ENCODE measurements at regions not wholly inside any gene's neighbourhood (a gene's known extent, or its start where the extent isn't known, plus 50 kb on each side); places are given as distances from the start of the nearest gene placed in this dataset.

- no peak overlapping the region for H3K27ac ChIP-seq
Observed at GRCh38 chr18:41324020-41324791, 630.8 kb upstream of the PIK3C3 start.

GRCh38 chr18:41323044-41323443, 632.0 kb upstream of the PIK3C3 start:
- no peak for TF ChIP-seq POLR2A (IDR thresholded peaks at IDR 0.05)
- Histone ChIP-seq H3K27me3 (no peaks in the 10 kb centered on the region), H3K4me1 (no peaks in the 10 kb centered on the region), H3K9me3 (no peaks in the 10 kb centered on the region), H3K36me3 (no peaks in the 10 kb centered on the region), H3K4me3 (no peak overlapping the region), H3K27ac (no peak overlapping the region)
- no peak for DNase-seq (ENCODE audit: low spot score in 2 of 2)

More at GRCh38 chr18:41324020-41324791, 630.8 kb upstream of the PIK3C3 start:
- H3K4me3 ChIP-seq: no peak overlapping the region
- no peaks in the 10 kb centered on the region for H3K27me3 ChIP-seq
- DNase-seq (ENCODE audit: low spot score in 2 of 2): no peak
- 76% methylated on average over 2 of the region's 2 CpGs for WGBS
- no peaks in the 10 kb centered on the region for H3K4me1 ChIP-seq
- H3K36me3 ChIP-seq: no peaks in the 10 kb centered on the region
- no peaks in the 10 kb centered on the region for H3K9me3 ChIP-seq
- TF ChIP-seq POLR2AphosphoS5 (IDR thresholded peaks at IDR 0.05): no peak
- no peak for TF ChIP-seq CTCF (IDR thresholded peaks at IDR 0.05)
- TF ChIP-seq POLR2A (IDR thresholded peaks at IDR 0.05): no peak
- TF ChIP-seq EP300 (IDR thresholded peaks at IDR 0.05): no peak

DNA sequence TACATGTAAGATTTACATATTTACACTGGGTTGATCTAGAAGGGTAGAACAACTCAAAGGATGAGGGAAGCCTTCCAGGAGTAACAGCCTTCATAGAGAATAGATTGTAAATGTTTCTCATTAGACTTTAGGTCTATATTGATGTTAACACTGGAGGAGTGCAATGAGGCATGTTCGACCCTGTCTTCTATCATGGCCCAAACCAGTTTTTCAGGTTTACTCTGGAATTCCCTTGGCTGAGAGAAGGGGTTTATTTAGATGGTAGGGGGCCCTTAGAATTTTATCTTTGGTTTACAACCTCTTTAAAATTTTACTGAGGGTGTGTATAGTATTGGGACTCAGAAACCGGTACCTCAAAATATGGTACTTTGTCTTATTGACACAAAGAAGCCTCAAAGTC, 634.9 kb upstream of the PIK3C3 start:
- no peak overlapping the region for H3K4me3 ChIP-seq
- no peak for DNase-seq (ENCODE audit: low spot score in 2 of 2)
- H3K9me3 ChIP-seq: no peaks in the 10 kb centered on the region
- TF ChIP-seq EP300 (IDR thresholded peaks at IDR 0.05) (no peak), CTCF (IDR thresholded peaks at IDR 0.05) (no peak), POLR2A (IDR thresholded peaks at IDR 0.05) (no peak), POLR2AphosphoS5 (IDR thresholded peaks at IDR 0.05) (no peak)
- H3K4me1 ChIP-seq: no peaks in the 10 kb centered on the region
- 46% methylated on average over 2 of the region's 2 CpGs for WGBS
- H3K27me3 ChIP-seq: no peaks in the 10 kb centered on the region
- no peaks in the 10 kb centered on the region for H3K36me3 ChIP-seq
- H3K27ac ChIP-seq: no peak overlapping the region

DNA sequence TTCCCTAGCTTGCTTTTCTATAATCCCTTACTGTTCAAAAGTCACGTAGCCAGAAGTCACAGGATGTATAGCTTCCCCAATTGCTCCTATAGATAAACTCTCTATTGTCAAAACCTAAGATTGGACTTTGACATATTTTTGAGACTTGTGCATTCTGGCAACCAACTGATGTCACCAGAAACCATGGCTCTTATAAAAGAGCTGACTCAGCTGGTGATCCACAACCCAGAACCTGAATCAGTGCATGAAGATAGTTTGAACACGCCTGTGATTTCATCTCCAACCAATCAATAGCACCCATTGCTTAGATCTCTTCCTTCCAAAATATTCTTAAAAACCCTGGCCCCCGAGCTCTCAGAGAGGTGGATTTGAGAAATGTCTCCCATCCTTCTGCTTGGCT, 639.9 kb upstream of the PIK3C3 start:
- H3K27me3 ChIP-seq: no peaks in the 10 kb centered on the region
- DNase-seq (ENCODE audit: low spot score in 2 of 2): no peak
- no peak overlapping the region for H3K27ac ChIP-seq
- no peaks in the 10 kb centered on the region for H3K36me3 ChIP-seq
- 71% methylated on average over 3 of the region's 3 CpGs for WGBS
- no peak for TF ChIP-seq POLR2AphosphoS5 (IDR thresholded peaks at IDR 0.05)
- no peak for TF ChIP-seq POLR2A (IDR thresholded peaks at IDR 0.05)
- TF ChIP-seq EP300 (IDR thresholded peaks at IDR 0.05): no peak
- TF ChIP-seq CTCF (IDR thresholded peaks at IDR 0.05): no peak
- H3K9me3 ChIP-seq: no peaks in the 10 kb centered on the region
- no peaks in the 10 kb centered on the region for H3K4me1 ChIP-seq
- H3K4me3 ChIP-seq: no peak overlapping the region

DNA sequence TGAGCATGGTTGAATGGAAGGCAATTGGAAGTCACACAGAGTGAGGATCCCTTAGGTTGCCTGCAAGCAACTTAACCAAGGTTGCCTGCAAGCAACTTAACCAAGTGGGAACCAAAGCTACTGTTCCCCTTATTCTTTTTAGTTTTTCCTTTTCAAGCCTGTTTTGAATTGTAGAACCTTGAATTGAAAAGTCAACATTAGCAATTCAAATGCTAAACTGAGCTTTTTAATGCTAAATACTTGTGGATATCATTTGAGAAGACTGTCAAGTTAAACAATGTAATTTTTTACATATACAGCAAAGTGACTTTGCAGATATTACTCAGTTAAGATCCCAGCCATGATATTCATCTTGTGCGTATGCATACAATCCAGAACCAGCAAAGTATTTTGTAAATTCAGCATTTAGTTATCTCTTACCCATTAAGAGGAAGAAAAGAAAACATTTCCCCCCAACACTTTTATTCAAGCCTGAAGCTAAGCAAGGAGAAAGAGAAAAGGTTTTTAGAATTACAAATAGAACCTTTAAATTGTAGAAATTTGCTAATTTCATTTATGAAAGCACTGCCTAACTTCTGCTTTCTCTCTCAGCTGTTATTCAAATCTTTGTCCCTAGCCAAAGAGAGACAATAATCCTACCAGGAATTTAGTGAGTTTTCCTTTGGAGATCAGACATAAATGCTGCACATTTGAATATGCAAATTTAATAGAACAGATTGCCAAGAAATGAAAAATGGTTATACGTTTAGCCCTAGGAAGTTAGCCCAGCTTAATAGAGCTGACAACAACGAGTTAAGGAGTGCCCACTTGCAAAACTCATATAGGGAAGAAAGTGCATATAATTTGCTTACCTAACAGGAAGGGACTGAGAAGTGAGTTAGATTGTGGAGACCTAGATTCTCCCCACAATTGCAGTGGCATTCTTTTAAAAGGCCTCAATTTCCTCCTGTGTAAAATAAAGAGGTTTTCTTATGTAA, 643.2 kb upstream of the PIK3C3 start:
- no peaks in the 10 kb centered on the region for H3K9me3 ChIP-seq
- H3K4me1 ChIP-seq: no peaks in the 10 kb centered on the region
- no peaks in the 10 kb centered on the region for H3K27me3 ChIP-seq
- DNase-seq (ENCODE audit: low spot score in 2 of 2): no peak
- no peak overlapping the region for H3K27ac ChIP-seq
- no peaks in the 10 kb centered on the region for H3K36me3 ChIP-seq
- TF ChIP-seq EP300 (IDR thresholded peaks at IDR 0.05) (no peak), CTCF (IDR thresholded peaks at IDR 0.05) (no peak), POLR2AphosphoS5 (IDR thresholded peaks at IDR 0.05) (no peak), POLR2A (IDR thresholded peaks at IDR 0.05) (no peak)
- no peak overlapping the region for H3K4me3 ChIP-seq
- WGBS: 40% methylated on average over 3 of the region's 3 CpGs
